Panc1 (cell line): ENCODE measurements at regions not wholly inside any gene's neighbourhood (a gene's known extent, or its start where the extent isn't known, plus 50 kb on each side); places are given as distances from the start of the nearest gene placed in this dataset.

Experiments
- ATAC-seq: fragments of 200-7000 bp; cut with Tn5 transposase; 2 replicates; pipeline ENCODE4 v1.9.1; 2020; ENCODE audit warnings: mild to moderate bottlenecking, moderate library complexity
- BruUV-seq: library from RNA; stranded (reverse); fragments of 400-500 nt; replicated peaks from 2 replicates; lab custom pipeline; 2021; lab: Mats Ljungman, UMichigan
- CTCF ChIA-PET: fragments of 300-600 bp; sonication (Branson Sonifier 250); formaldehyde crosslinking; loops from one replicate; lab custom pipeline; 2022; ENCODE audit warnings: antibody characterized with exemption; lab: Charles Lee
- POLR2A ChIA-PET: fragments of 300-600 bp; sonication (Branson Sonifier 250); formaldehyde crosslinking; loops from one replicate; lab custom pipeline; 2022; ENCODE audit warnings: antibody characterized with exemption; lab: Charles Lee
- DNase-seq: peaks from one replicate; pipeline ENCODE4 v3.0.0-alpha.2; 2010; ENCODE audit warnings: low read depth, low spot score
- H3K27ac ChIP-seq: 2 replicates; pipeline ENCODE4 v1.5.1; 2011; ENCODE audit warnings: mild to moderate bottlenecking, low read length, inconsistent platforms
- H3K27me3 ChIP-seq: fragments of 200-500 bp; sonication (Bioruptor generic); 2 replicates; pipeline ENCODE4 v1.6.0; 2014; ENCODE audit warnings: low read length, inconsistent platforms; ENCODE audit not compliant: control insufficient read depth, insufficient read depth
- H3K36me3 ChIP-seq: fragments of 200-500 bp; sonication (Bioruptor generic); 2 replicates; pipeline ENCODE4 v1.5.1; 2014; ENCODE audit warnings: inconsistent platforms, mild to moderate bottlenecking, low read length, moderate library complexity; ENCODE audit not compliant: control insufficient read depth, insufficient read depth
- H3K4me1 ChIP-seq: 2 replicates; pipeline ENCODE4 v1.5.1; 2011; ENCODE audit warnings: inconsistent platforms, mild to moderate bottlenecking, low read length, moderate library complexity; ENCODE audit not compliant: control insufficient read depth, insufficient read depth
- H3K4me3 ChIP-seq, 2 experiments: 2 replicates each; pipeline ENCODE4 v1.5.1; 2011 to 2012; ENCODE audit warnings: low read depth in 2 of 2, low read length in 2 of 2, mild to moderate bottlenecking in 2 of 2, inconsistent platforms in 1 of 2, moderate library complexity in 1 of 2
- H3K9me3 ChIP-seq: fragments of 200-500 bp; sonication (Bioruptor generic); 2 replicates; pipeline ENCODE4 v1.5.1; 2014; ENCODE audit warnings: low read depth, mild to moderate bottlenecking, inconsistent platforms, low read length, moderate library complexity; ENCODE audit not compliant: control insufficient read depth, insufficient read depth
- POLR2AphosphoS5 ChIP-seq: IDR thresholded peaks from 2 replicates; pipeline ENCODE4 v1.6.1; 2012; ENCODE audit warnings: mild to moderate bottlenecking, low read depth, low read length, moderate library complexity
- SIN3A ChIP-seq: IDR thresholded peaks from 2 replicates; pipeline ENCODE4 v1.6.1; 2012; ENCODE audit warnings: low read depth, mild to moderate bottlenecking, low read length, moderate library complexity, borderline replicate concordance; ENCODE audit not compliant: insufficient read depth
- TCF7L2 ChIP-seq: IDR thresholded peaks from 2 replicates; pipeline ENCODE4 v1.6.1; 2011; ENCODE audit warnings: mild to moderate bottlenecking, low read depth, low read length, inconsistent platforms
- in situ Hi-C: cut with HindIII; loops from 2 replicates; pipeline ENCODE4 v1.10.0; 2016; ENCODE audit warnings: low sequenced_read_pairs, low pct_unique_long_range_greater_than_20kb
- intact Hi-C: fragments of 100-400 bp; cut with micrococcal nuclease; formaldehyde crosslinking; loops from one replicate; pipeline ENCODE4 v1.10.0; 2022; ENCODE audit not compliant: unreplicated experiment
- TF ChIP-seq, protein P1 (sequence below), 2 experiments: IDR thresholded peaks; 2 replicates each; pipeline ENCODE4 v1.6.1; 2011 to 2012; ENCODE audit warnings: low read depth in 2 of 2, control low read depth in 1 of 2, low read length in 1 of 2, mild to moderate bottlenecking in 1 of 2, moderate library complexity in 1 of 2; ENCODE audit not compliant: insufficient read depth in 1 of 2
- TF ChIP-seq, protein P2 (sequence below): fragments of 450-650 bp; IDR thresholded peaks from 2 replicates; pipeline ENCODE4 v1.5.1; 2017; ENCODE audit warnings: mild to moderate bottlenecking

DNA sequence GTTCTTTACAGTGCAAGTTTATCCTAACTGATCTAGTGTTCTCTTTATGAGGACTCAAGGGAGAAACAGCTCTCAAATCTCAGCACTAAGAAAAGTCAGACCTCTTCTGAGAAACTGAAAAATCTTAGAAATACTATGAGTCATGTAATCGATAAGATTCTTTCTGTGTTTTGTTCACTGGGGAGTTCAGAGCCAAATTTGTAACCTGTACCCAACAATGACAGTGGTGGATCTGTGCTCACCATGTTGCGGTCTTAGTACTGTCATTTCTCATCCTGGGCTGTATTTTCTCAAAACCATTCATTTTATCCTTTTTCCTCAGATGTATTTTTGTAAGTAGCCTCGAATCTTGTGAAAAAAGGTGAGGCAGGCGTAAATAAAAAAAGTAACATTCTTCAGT lies 146.4 kb downstream of the ACER2 start:
- TF ChIP-seq SIN3A: no peak
- TF ChIP-seq, protein P1, sequence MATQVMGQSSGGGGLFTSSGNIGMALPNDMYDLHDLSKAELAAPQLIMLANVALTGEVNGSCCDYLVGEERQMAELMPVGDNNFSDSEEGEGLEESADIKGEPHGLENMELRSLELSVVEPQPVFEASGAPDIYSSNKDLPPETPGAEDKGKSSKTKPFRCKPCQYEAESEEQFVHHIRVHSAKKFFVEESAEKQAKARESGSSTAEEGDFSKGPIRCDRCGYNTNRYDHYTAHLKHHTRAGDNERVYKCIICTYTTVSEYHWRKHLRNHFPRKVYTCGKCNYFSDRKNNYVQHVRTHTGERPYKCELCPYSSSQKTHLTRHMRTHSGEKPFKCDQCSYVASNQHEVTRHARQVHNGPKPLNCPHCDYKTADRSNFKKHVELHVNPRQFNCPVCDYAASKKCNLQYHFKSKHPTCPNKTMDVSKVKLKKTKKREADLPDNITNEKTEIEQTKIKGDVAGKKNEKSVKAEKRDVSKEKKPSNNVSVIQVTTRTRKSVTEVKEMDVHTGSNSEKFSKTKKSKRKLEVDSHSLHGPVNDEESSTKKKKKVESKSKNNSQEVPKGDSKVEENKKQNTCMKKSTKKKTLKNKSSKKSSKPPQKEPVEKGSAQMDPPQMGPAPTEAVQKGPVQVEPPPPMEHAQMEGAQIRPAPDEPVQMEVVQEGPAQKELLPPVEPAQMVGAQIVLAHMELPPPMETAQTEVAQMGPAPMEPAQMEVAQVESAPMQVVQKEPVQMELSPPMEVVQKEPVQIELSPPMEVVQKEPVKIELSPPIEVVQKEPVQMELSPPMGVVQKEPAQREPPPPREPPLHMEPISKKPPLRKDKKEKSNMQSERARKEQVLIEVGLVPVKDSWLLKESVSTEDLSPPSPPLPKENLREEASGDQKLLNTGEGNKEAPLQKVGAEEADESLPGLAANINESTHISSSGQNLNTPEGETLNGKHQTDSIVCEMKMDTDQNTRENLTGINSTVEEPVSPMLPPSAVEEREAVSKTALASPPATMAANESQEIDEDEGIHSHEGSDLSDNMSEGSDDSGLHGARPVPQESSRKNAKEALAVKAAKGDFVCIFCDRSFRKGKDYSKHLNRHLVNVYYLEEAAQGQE (IDR thresholded peaks at IDR 0.05; ENCODE audit: insufficient read depth in 1 of 2, low read depth in 2 of 2, low read length in 1 of 2): no peak
- DNase-seq (no peak), ATAC-seq (no peak)
- intact Hi-C loops: no loop called here
- Histone ChIP-seq H3K4me3 (no peak overlapping the region), H3K4me1 (no peaks in the 10 kb centered on the region), H3K27me3 (no peaks in the 10 kb centered on the region), H3K9me3 (no peaks in the 10 kb centered on the region), H3K36me3 (no peaks in the 10 kb centered on the region), H3K27ac (no peak overlapping the region)
- ChIA-PET CTCF (no interaction called here), POLR2A (no interaction called here)
- BruUV-seq: no TSS peak
- in situ Hi-C loops: no loop called here

DNA sequence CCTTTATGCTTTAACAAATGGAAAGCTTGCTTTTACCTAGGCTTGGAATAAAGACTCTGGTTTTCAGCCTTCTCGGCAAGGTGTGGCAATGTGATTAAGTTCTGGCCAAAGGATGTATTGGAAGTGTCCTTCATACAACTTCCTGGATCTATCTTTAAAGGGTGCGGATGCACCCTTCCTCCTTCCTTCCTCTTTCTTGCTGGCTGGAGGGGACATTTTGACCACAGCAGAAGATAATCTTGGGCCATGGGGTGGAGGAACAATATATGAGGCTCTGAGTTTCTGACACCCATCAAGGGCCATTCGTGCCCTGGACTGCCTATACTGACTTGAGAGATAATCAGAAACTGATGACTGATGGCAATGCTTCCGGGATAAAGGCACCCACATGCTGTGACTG lies 145.7 kb downstream of the ACER2 start:
- H3K36me3 ChIP-seq: no peaks in the 10 kb centered on the region
- intact Hi-C loops (no loop called here), in situ Hi-C loops (no loop called here)
- ChIA-PET POLR2A (no interaction called here), CTCF (no interaction called here)
- H3K27me3 ChIP-seq: no peaks in the 10 kb centered on the region
- H3K4me1 ChIP-seq: no peaks in the 10 kb centered on the region
- no TSS peak for BruUV-seq
- H3K27ac ChIP-seq: no peak overlapping the region
- no peaks in the 10 kb centered on the region for H3K9me3 ChIP-seq
- no peak for ATAC-seq
- H3K4me3 ChIP-seq: no peak overlapping the region
- no peak for DNase-seq
- TF ChIP-seq SIN3A (no peak), TCF7L2 (no peak), POLR2AphosphoS5 (no peak)
- TF ChIP-seq, protein P1 (IDR thresholded peaks at IDR 0.05; ENCODE audit: insufficient read depth in 1 of 2, low read depth in 2 of 2, low read length in 1 of 2): no peak
- TF ChIP-seq, protein P2, sequence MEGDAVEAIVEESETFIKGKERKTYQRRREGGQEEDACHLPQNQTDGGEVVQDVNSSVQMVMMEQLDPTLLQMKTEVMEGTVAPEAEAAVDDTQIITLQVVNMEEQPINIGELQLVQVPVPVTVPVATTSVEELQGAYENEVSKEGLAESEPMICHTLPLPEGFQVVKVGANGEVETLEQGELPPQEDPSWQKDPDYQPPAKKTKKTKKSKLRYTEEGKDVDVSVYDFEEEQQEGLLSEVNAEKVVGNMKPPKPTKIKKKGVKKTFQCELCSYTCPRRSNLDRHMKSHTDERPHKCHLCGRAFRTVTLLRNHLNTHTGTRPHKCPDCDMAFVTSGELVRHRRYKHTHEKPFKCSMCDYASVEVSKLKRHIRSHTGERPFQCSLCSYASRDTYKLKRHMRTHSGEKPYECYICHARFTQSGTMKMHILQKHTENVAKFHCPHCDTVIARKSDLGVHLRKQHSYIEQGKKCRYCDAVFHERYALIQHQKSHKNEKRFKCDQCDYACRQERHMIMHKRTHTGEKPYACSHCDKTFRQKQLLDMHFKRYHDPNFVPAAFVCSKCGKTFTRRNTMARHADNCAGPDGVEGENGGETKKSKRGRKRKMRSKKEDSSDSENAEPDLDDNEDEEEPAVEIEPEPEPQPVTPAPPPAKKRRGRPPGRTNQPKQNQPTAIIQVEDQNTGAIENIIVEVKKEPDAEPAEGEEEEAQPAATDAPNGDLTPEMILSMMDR: no peak
